ENCODE measurements at regions not wholly inside any gene's neighbourhood (a gene's known extent, or its start where the extent isn't known, plus 50 kb on each side); places are given as distances from the start of the nearest gene placed in this dataset.
"Not testable (repeated sequence)": the region's sequence is repeated elsewhere in the genome, so short reads cannot be mapped to it uniquely, and the experiment has no call there.

DNA sequence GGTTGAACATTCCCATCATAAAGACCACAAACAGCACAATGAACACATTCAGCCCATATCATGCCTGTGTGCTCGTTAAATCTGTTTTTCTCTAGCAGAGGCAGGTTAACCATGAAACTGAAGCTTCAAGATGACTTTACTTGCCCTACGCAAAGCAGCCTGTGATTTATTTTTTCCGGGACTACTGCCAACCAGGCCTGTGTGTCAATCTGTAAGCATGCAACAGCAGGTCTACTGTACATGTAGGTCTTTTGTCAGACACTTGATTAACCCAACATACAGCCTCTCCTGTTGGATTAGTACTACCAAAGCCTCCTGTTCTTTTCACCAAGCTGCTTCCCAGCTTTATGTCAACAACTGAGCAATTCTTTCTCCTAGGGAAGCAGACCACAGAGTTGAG, 85.5 kb upstream of the ACSL1 start:
- peak; percentile 60 for DNase-seq

DNA sequence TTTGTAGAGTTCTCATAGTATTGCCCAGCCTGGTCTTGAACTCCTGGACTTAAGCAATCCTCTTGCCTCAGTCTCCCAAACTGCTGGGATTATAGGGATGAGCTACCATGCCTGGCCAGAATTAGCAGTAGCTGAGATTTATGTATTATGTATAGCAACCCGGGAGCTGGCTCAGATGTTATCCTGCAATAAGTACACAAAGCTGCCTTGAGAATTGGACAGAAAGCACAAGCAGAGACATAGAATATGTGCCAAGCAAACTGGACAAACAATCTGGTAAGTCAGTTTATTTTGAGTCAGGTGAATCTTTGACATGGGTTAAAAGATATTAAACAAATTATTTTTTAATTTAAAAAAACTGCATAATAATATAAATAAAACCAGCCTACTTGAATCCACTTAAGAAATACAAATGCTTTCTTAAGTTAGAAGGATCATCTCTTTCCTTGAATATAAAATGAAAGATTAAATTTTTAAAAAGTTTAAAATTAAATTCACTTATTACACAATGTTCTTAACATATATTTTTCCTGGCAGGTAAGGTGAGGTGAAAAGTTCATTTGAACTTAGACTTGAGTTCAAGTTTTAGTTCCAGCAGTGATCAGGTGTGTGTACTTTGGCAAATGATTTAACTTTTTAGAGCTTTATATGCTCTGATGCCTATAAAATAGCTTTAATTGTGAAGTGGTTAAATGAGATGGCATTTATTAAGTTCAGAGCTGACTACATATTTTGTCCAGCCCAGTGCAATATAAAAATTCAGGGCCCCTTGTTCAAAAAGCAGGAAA, 87.8 kb upstream of the ACSL1 start:
- DNase-seq, result no peak

DNA sequence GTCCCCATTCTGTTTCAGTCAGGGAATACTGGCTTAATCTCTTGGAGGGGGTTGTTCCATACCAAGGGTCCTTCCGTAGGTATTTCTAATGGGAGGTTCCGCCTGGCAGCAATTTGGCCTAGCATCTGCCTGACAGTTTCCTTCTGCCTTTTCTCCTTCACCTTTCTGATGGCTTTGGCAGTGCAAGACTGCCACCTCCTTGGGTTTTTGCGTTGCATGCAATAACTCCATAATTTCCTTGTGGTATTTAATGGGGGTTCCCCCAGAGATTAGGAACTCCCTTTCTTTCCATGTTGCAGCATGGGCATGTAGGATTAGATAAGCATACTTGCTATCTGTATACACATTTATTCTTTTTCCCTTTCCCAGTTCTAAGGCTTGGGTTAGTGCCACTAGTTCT, 93.0 kb upstream of the ACSL1 start:
- not testable (repeated sequence) for DNase-seq

GRCh38 chr4:184921456-184921855, 95.7 kb upstream of the ACSL1 start:
- DNase-seq, result no peak

DNA sequence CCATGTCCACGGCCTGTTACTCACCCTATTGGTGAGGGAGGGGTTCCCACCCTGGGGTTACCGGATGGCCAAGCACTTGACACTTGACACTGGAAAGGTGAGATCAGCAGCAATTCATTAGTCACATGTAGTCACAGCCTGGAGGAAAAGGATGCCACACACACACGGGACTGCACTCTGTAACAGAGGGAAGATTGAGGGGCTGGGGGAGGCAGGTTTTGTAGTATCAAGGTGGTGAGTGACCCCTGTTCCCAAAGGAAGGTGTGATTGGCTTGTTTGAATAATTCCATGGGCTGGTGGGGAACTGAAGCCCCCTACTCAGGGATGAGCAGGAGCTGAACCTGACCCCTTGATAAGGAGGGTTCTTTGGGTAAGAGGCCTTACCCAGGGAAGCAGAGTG, 96.0 kb upstream of the HELT start:
- DNase-seq, result no peak

DNA sequence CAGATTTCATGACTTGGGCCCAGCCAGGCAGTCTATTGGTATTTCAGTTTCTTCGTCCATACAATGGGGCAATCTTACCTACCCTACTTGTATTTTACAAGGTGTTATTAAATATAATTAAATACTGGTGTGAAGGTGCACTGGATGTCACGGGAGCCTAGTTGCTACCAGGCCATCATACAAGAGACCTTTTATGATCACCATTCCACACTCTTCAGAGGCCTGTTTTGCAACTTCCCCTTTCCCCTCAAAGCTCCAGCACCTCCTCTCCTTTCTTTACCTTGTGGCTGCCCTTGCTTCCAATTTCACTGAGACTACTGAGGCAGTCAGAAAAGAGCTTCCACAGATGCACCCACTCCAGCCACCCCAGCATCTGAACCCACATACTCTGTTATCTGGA, 93.8 kb upstream of the HELT start:
- no peak for DNase-seq

- no peak for DNase-seq
These were observed 88.8 kb upstream of the HELT start for GRCh38 chr4:184929476-184929875.

DNA sequence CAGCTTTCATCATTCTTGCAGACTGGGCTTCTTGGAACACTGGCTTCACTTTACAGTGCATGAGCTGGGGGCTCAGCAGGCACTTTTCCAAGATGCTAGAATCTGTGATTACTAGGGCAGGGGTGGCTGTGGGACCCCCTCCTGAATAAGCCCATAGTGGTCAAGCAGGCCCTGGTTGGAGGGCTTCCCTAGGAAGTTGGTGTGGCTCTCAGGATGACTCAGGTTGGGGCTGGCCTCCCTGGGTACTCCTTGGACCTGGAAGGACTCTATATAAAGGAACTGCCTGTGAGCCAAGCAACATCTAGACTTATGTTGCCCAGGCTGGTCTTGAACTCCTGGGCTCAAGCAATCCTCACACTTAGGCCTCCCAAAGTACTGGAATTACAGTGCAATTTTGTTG, 88.3 kb upstream of the HELT start:
- no peak for DNase-seq

DNA sequence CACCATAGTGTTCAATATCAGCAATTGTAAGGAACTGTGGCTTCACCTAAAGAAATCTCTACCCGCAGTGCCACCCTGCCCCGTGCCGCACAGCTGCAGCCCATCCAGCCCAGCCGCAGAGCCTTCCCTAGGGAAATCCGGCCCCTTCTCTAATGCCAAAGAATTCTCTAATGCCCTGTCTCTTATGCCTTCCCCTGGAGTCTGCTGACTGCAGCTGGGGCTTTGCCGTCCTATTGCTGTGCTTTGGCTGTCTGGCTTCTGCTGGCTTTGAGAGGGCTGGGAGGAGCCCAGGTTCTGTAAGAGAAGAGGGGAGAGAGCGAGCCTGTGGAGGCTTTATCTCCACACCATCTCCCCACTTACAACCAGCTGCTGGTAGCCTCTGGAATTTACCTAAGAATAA, 85.9 kb upstream of the HELT start:
- DNase-seq, result no peak

GRCh38 chr4:184933311-184933710, 85.0 kb upstream of the HELT start:
- DNase-seq, result no peak

DNA sequence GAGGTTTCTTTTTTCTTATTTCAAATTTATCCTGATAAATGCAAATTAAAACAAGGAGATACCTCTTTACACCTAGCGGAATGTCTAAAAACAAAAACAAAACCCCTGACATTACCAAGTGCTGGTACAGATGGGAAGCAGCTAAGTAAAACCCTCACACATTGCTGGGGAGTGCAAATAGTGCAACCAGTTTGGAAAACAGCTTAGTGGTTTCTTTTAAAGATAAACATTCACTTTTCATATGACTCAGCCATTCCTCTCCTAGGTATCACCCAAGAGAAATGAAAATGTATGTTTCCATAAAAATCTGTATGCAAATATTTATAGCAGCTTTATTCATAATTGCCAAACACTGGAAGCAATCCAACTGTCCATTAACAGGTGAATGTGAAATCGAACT, 84.1 kb upstream of the HELT start:
- DNase-seq, result no peak

- no peak for DNase-seq
These were observed 83.3 kb upstream of the HELT start for GRCh38 chr4:184934961-184935360.

- DNase-seq, result no peak
These were observed 82.2 kb upstream of the HELT start for GRCh38 chr4:184936071-184936470.

DNA sequence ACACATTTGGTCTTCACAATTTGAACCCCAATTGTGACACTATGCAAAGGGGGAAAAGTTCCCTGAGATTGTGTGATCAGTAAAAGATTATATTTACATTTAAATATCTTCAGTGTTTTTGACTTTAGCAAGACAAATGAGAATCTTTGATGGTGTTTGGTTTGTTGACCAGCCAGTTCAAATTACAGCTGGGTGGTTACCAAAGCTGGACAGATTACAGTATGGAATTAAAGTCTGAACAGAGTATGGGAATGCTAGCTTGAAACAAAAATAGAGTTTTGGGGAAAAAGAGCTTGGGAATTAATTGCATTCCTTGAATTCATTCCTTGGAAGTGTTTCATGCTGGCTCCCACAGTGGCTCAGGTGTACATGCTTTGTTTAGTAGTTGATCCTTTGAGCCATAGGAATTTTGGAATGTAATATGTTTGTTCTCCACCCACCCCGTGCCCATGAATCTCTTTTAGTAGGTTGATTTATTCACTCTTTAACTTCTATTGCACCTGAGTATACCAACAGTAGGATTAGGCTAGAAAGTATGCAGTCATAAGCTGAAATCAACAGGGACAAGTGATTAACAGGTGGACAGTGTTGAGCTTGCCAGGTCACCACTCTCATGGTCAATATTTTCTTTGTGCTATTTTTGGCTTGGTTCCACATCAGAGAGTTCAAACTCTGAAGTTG, 81.1 kb upstream of the HELT start:
- DNase-seq, result no peak

DNA sequence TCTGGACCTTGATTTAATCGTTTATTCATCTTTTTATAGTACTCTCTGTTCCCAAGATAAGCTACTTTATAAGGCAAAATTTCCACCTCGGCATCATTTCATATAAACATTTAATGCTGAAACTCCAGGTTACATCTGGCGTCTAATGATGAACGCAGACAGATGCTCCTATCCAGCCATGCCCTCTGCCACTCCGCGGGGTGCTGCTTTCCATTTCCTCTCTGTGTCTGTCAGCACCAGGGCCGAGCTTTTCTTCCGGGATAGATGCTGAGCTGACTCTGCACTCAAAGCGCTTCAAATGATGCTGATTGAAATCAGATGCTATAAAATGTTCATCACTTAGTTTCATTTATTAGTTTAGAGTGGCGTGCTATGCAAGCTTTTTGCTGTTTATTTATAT, 80.5 kb upstream of the HELT start:
- no peak for DNase-seq

GRCh38 chr4:184938871-184939270, 79.4 kb upstream of the HELT start:
- DNase-seq, result no peak

DNA sequence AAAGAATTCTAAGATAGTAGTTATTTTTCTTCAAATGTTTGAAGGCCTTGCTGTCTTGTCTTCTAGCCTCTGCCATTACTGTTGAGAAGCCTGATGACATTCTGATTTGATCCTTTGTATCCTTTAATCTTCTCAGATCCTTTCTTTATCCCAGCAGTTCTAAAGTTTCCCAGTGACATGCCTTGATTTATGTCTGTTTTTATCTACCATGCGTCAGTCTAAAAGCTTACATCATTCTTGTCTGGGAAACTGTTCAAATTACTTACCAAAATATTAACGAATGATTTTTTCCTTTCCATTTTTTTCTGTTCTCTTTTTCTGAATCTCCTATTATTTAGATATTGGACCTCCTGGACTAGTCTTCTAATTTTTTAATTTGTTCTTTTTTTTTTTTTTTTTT, 78.3 kb upstream of the HELT start:
- no peak for DNase-seq

- DNase-seq, result no peak
These were observed 77.8 kb upstream of the HELT start for GRCh38 chr4:184940500-184940899.

- no peak for DNase-seq
These were observed 76.4 kb upstream of the HELT start for GRCh38 chr4:184941671-184942418.

DNA sequence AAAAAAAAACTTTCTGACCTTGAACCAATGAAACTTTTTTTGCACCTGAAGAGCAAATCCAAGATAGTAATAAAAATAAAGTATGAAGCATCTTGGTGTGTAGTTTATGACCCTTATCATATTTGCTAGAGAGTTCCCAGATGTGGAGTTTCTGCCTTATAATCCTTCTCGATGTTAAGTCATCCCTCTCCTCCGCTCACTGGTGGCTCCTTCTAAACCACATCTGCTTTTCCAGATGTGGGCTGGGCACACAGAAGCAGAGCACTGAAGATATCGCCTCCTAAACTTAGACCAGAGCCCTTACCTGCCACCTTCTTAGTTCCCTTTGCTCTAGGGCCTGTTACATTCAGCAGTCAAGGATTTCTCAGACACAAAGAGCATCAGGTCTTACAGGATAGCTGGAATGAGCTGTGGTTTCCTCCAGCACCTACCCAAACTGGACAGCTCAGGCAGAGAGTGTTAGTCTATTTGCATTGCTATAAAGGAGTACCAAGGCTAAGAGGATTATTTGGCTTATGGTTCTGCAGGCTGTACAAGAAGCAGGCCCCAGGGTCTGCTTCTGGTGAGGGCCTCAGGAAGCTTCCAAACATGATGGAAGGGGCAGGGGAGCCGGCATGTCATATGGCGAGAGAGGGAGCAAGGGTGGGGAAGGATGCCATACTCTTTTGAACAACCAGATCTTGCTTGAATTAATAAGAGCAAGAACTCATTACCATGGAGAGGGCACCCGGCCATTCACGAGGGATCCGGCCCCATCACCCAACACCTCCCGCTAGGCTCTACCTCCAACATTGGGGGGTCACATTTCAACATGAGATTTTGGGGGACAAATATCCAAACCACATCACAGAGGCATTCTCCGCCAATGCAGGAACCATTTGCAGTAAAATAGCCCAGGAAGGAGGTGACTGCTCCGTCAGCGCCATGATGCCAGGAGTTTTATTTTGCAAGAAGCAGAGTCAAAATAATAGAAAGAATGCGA, 75.6 kb upstream of the HELT start:
- no peak for DNase-seq

DNA sequence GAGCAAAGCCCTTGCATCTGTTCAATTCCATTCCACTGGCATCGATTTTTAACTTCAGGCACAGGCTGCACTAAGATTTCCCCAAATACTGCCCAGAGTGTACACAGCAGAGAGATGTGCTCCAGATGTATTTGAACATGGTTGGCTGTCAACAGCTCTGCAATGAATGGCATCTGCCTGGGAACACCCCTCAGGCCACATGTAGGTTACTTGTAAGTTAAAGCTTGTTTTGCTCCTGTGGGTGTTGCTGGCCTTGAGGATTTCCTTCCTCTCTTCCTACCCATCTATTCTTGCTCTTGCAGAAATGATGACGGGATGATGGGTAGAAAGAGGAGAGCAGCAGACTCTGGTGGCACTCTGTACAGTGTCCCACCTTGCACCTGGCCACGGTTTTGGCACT, 69.3 kb upstream of the HELT start:
- no peak for DNase-seq

DNA sequence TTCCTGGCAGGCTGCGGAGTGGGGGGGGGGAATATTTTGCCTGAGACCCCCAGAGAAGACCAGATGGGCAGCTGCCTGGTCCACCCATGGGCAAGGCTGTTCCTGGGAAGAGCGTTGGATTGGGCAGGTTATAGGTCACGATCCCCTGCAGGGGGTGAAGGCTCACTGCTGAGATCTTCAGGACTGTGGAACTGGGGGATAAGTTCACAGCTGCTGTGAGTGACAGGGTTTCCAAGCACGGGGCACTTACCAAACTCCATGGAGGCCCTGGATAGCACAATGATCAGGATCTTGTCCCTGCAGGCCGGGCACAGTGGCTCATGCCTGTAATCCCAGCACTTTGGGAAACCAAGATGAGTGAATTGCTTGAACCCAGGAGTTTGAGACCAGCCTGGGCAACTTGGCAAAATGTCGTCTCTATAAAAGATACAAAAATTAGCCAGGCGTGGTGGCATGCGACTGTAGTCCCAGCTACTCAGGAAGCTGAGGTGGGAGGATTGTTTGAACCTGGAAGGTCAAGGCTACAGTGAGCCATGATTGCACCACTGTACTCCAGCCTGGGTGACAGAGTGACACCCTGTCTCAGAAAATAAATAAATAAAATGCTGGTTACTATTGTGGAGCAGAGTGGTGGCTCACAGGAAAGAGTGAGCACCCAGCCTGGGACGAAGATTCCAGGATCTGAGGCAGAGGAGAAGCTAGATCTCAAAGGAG, 68.0 kb upstream of the HELT start:
- no peak for DNase-seq
